Body of pancreas (tissue), 4 donors: ENCODE measurements at regions not wholly inside any gene's neighbourhood (a gene's known extent, or its start where the extent isn't known, plus 50 kb on each side); places are given as distances from the start of the nearest gene placed in this dataset.

Experiments
- POLR2A ChIP-seq, 3 donors: fragments of 450-650 bp; IDR thresholded peaks; one replicate each; pipeline ENCODE4 v1.6.1; 2016; ENCODE audit warnings: antibody characterized with exemption in 3 of 3, mild to moderate bottlenecking in 2 of 3
- TF ChIP-seq, protein P1 (sequence below), 7 experiments: fragments of 450-650 bp in 4 of 7; fragments of 200-600 bp in 3 of 7; sonication (generic) in 3 of 7; IDR thresholded peaks; one replicate each; pipeline ENCODE4 v1.5.1; 2016 to 2019; ENCODE audit warnings: antibody characterized with exemption in 7 of 7

GRCh38 chr3:177860184-177860583 lies 662.9 kb upstream of the TBL1XR1 start:
- TF ChIP-seq, protein P1, sequence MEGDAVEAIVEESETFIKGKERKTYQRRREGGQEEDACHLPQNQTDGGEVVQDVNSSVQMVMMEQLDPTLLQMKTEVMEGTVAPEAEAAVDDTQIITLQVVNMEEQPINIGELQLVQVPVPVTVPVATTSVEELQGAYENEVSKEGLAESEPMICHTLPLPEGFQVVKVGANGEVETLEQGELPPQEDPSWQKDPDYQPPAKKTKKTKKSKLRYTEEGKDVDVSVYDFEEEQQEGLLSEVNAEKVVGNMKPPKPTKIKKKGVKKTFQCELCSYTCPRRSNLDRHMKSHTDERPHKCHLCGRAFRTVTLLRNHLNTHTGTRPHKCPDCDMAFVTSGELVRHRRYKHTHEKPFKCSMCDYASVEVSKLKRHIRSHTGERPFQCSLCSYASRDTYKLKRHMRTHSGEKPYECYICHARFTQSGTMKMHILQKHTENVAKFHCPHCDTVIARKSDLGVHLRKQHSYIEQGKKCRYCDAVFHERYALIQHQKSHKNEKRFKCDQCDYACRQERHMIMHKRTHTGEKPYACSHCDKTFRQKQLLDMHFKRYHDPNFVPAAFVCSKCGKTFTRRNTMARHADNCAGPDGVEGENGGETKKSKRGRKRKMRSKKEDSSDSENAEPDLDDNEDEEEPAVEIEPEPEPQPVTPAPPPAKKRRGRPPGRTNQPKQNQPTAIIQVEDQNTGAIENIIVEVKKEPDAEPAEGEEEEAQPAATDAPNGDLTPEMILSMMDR (IDR thresholded peaks at IDR 0.05): no peak
- no peak for TF ChIP-seq POLR2A (IDR thresholded peaks at IDR 0.05)
